Central memory CD4-positive, alpha-beta T cell (primary cell): ENCODE measurements at regions not wholly inside any gene's neighbourhood (a gene's known extent, or its start where the extent isn't known, plus 50 kb on each side); places are given as distances from the start of the nearest gene placed in this dataset.
"Not testable (repeated sequence)": the region's sequence is repeated elsewhere in the genome, so short reads cannot be mapped to it uniquely, and the experiment has no call there.

Experiments
- DNase-seq: peaks from one replicate; pipeline ENCODE4 v3.0.0; 2022

- no peak for DNase-seq
Measured at GRCh38 chr14:71621276-71621675, 311.0 kb upstream of the RGS6 start.

GRCh38 chr14:71621980-71622605, 310.1 kb upstream of the RGS6 start:
- DNase-seq, result no peak

- no peak for DNase-seq
Measured at GRCh38 chr14:71623939-71624338, 308.3 kb upstream of the RGS6 start.

GRCh38 chr14:71625175-71625574, 307.1 kb upstream of the RGS6 start:
- no peak for DNase-seq

- DNase-seq, result no peak
Measured at GRCh38 chr14:71625891-71626701, 306.1 kb upstream of the RGS6 start.

- no peak for DNase-seq
Measured at GRCh38 chr14:71628433-71628832, 303.8 kb upstream of the RGS6 start.

- no peak for DNase-seq
Measured at GRCh38 chr14:71629250-71629649, 303.0 kb upstream of the RGS6 start.

- DNase-seq, result no peak
Measured at GRCh38 chr14:71629765-71630492, 302.3 kb upstream of the RGS6 start.

GRCh38 chr14:71631030-71631429, 301.2 kb upstream of the RGS6 start:
- not testable (repeated sequence) for DNase-seq

- no peak for DNase-seq
Measured at GRCh38 chr14:71632440-71632946, 299.7 kb upstream of the RGS6 start.

GRCh38 chr14:71636076-71636475, 296.2 kb upstream of the RGS6 start:
- no peak for DNase-seq

- DNase-seq, result no peak
Measured at GRCh38 chr14:71636820-71637471, 295.3 kb upstream of the RGS6 start.

GRCh38 chr14:71638523-71639196, 293.6 kb upstream of the RGS6 start:
- DNase-seq, result no peak

- DNase-seq, result no peak
Measured at GRCh38 chr14:71642715-71643114, 289.5 kb upstream of the RGS6 start.

GRCh38 chr14:71645656-71646055, 286.6 kb upstream of the RGS6 start:
- DNase-seq, result no peak

GRCh38 chr14:71646518-71646917, 285.7 kb upstream of the RGS6 start:
- no peak for DNase-seq

GRCh38 chr14:71647086-71647784, 285.0 kb upstream of the RGS6 start:
- DNase-seq, result no peak

GRCh38 chr14:71648725-71649124, 283.5 kb upstream of the RGS6 start:
- DNase-seq, result no peak

GRCh38 chr14:71650187-71650755, 282.0 kb upstream of the RGS6 start:
- no peak for DNase-seq

GRCh38 chr14:71651228-71651627, 281.0 kb upstream of the RGS6 start:
- DNase-seq, result no peak

GRCh38 chr14:71652368-71652767, 279.9 kb upstream of the RGS6 start:
- DNase-seq, result no peak
